ENCODE measurements at regions not wholly inside any gene's neighbourhood (a gene's known extent, or its start where the extent isn't known, plus 50 kb on each side); places are given as distances from the start of the nearest gene placed in this dataset.
"Not testable (repeated sequence)": the region's sequence is repeated elsewhere in the genome, so short reads cannot be mapped to it uniquely, and the experiment has no call there.

- H3K36me3 Mint-ChIP-seq (ENCODE audit: low read depth) = no peaks in the 10 kb centered on the region
- no peak overlapping the region for H3K4me3 Mint-ChIP-seq (ENCODE audit: unreplicated experiment)
- H3K9me3 Mint-ChIP-seq (ENCODE audit: low read depth) = no peaks in the 10 kb centered on the region
- no peak for TF ChIP-seq CTCF (IDR thresholded peaks at IDR 0.05)
- peak overlapping the region; percentile 29 for H3K27ac Mint-ChIP-seq (ENCODE audit: unreplicated experiment)
- H3K27me3 Mint-ChIP-seq (ENCODE audit: low read depth) = no peaks in the 10 kb centered on the region
- peaks cover 36% of the 10 kb centered on the region for H3K4me1 Mint-ChIP-seq (ENCODE audit: low read depth)
- no peak for DNase-seq (ENCODE audit: low spot score)
Observed at GRCh38 chr9:81031422-81032029, 657.8 kb downstream of the TLE1 start.

- H3K36me3 Mint-ChIP-seq (ENCODE audit: low read depth) = no peaks in the 10 kb centered on the region
- TF ChIP-seq CTCF (IDR thresholded peaks at IDR 0.05) = no peak
- peaks cover 36% of the 10 kb centered on the region for H3K4me1 Mint-ChIP-seq (ENCODE audit: low read depth)
- no peaks in the 10 kb centered on the region for H3K9me3 Mint-ChIP-seq (ENCODE audit: low read depth)
- H3K4me3 Mint-ChIP-seq (ENCODE audit: unreplicated experiment) = no peak overlapping the region
- no peak overlapping the region for H3K27ac Mint-ChIP-seq (ENCODE audit: unreplicated experiment)
- no peaks in the 10 kb centered on the region for H3K27me3 Mint-ChIP-seq (ENCODE audit: low read depth)
- no peak for DNase-seq (ENCODE audit: low spot score)
Observed at GRCh38 chr9:81030027-81030426, 659.3 kb downstream of the TLE1 start.

GRCh38 chr9:81028504-81028903, 660.8 kb downstream of the TLE1 start:
- no peak for TF ChIP-seq CTCF (IDR thresholded peaks at IDR 0.05)
- Mint-ChIP-seq H3K27me3 (ENCODE audit: low read depth) (no peaks in the 10 kb centered on the region), H3K4me3 (ENCODE audit: unreplicated experiment) (no peak overlapping the region), H3K4me1 (ENCODE audit: low read depth) (peaks cover 41% of the 10 kb centered on the region), H3K9me3 (ENCODE audit: low read depth) (no peaks in the 10 kb centered on the region), H3K27ac (ENCODE audit: unreplicated experiment) (peak overlapping the region; percentile 39), H3K36me3 (ENCODE audit: low read depth) (no peaks in the 10 kb centered on the region)
- no peak for DNase-seq (ENCODE audit: low spot score)

GRCh38 chr9:81022177-81022576, 667.2 kb downstream of the TLE1 start:
- Mint-ChIP-seq H3K4me1 (ENCODE audit: low read depth) (peaks cover 8% of the 10 kb centered on the region), H3K4me3 (ENCODE audit: unreplicated experiment) (no peak overlapping the region), H3K9me3 (ENCODE audit: low read depth) (peaks cover 4% of the 10 kb centered on the region), H3K36me3 (ENCODE audit: low read depth) (no peaks in the 10 kb centered on the region), H3K27me3 (ENCODE audit: low read depth) (no peaks in the 10 kb centered on the region), H3K27ac (ENCODE audit: unreplicated experiment) (no peak overlapping the region)
- DNase-seq (ENCODE audit: low spot score) = no peak
- no peak for TF ChIP-seq CTCF (IDR thresholded peaks at IDR 0.05)

GRCh38 chr9:81014945-81015344, 674.4 kb downstream of the TLE1 start:
- not testable (repeated sequence) for H3K36me3 Mint-ChIP-seq (ENCODE audit: low read depth); H3K27me3 Mint-ChIP-seq (ENCODE audit: low read depth); H3K27ac Mint-ChIP-seq (ENCODE audit: unreplicated experiment); H3K9me3 Mint-ChIP-seq (ENCODE audit: low read depth); H3K4me3 Mint-ChIP-seq (ENCODE audit: unreplicated experiment); DNase-seq (ENCODE audit: low spot score); H3K4me1 Mint-ChIP-seq (ENCODE audit: low read depth)

GRCh38 chr9:81013191-81013590, 676.2 kb downstream of the TLE1 start:
- H3K36me3 Mint-ChIP-seq (ENCODE audit: low read depth); H3K9me3 Mint-ChIP-seq (ENCODE audit: low read depth); DNase-seq (ENCODE audit: low spot score); H3K4me3 Mint-ChIP-seq (ENCODE audit: unreplicated experiment); H3K27me3 Mint-ChIP-seq (ENCODE audit: low read depth); H3K27ac Mint-ChIP-seq (ENCODE audit: unreplicated experiment); H3K4me1 Mint-ChIP-seq (ENCODE audit: low read depth): not testable (repeated sequence)

All from chondrocyte (in vitro differentiated cells).